ENCODE measurements at regions not wholly inside any gene's neighbourhood (a gene's known extent, or its start where the extent isn't known, plus 50 kb on each side); places are given as distances from the start of the nearest gene placed in this dataset.

- Histone ChIP-seq H3K27ac (no peak overlapping the region), H3K4me1 (no peaks in the 10 kb centered on the region), H3K27me3 (no peaks in the 10 kb centered on the region), H3K9me3 (peaks cover 0 to 8% (median 0%) of the 10 kb centered on the region in 3 donors), H3K36me3 (no peaks in the 10 kb centered on the region), H3K4me3 (no peak overlapping the region)
- 45 to 48% methylated on average over 3 of the region's 3 CpGs for WGBS, 2 donors (ENCODE audit: low coverage in 1 of 2)
- no peak for ATAC-seq
- TF ChIP-seq POLR2AphosphoS5 (IDR thresholded peaks at IDR 0.05), result no peak
- no peak for TF ChIP-seq CTCF (IDR thresholded peaks at IDR 0.05)
- no peak for TF ChIP-seq EP300 (IDR thresholded peaks at IDR 0.05)
- TF ChIP-seq POLR2A (IDR thresholded peaks at IDR 0.05), result no peak
Observed at GRCh38 chr11:109241988-109242536, 179.9 kb upstream of the C11orf87 start.

- H3K4me1 ChIP-seq, result no peaks in the 10 kb centered on the region
- no peak for ATAC-seq
- no peaks in the 10 kb centered on the region for H3K36me3 ChIP-seq
- TF ChIP-seq POLR2AphosphoS5 (IDR thresholded peaks at IDR 0.05) (no peak), CTCF (IDR thresholded peaks at IDR 0.05) (no peak), POLR2A (IDR thresholded peaks at IDR 0.05) (no peak), EP300 (IDR thresholded peaks at IDR 0.05) (no peak)
- H3K27ac ChIP-seq, result no peak overlapping the region
- 59 to 84% methylated on average over 5 of the region's 5 CpGs for WGBS, 2 donors (ENCODE audit: low coverage in 1 of 2)
- no peak overlapping the region for H3K4me3 ChIP-seq
- no peaks in the 10 kb centered on the region for H3K27me3 ChIP-seq
- no peaks in the 10 kb centered on the region for H3K9me3 ChIP-seq
Observed at GRCh38 chr11:109247071-109247470, 174.9 kb upstream of the C11orf87 start.

- no peak for TF ChIP-seq POLR2AphosphoS5 (IDR thresholded peaks at IDR 0.05)
- no peak for TF ChIP-seq CTCF (IDR thresholded peaks at IDR 0.05)
- TF ChIP-seq EP300 (IDR thresholded peaks at IDR 0.05), result no peak
- TF ChIP-seq POLR2A (IDR thresholded peaks at IDR 0.05), result no peak
- H3K9me3 ChIP-seq, result no peaks in the 10 kb centered on the region
- no peaks in the 10 kb centered on the region for H3K36me3 ChIP-seq
- H3K4me1 ChIP-seq, result no peaks in the 10 kb centered on the region
- H3K27me3 ChIP-seq, result no peaks in the 10 kb centered on the region
- 71 to 72% methylated on average over 3 of the region's 3 CpGs for WGBS, 2 donors (ENCODE audit: low coverage in 1 of 2)
- H3K4me3 ChIP-seq, result no peak overlapping the region
- H3K27ac ChIP-seq, result no peak overlapping the region
- ATAC-seq, result no peak
Observed at GRCh38 chr11:109249597-109249996, 172.4 kb upstream of the C11orf87 start.

- TF ChIP-seq POLR2A (IDR thresholded peaks at IDR 0.05), result no peak
- TF ChIP-seq EP300 (IDR thresholded peaks at IDR 0.05), result no peak
- no peak for TF ChIP-seq CTCF (IDR thresholded peaks at IDR 0.05)
- TF ChIP-seq POLR2AphosphoS5 (IDR thresholded peaks at IDR 0.05), result no peak
- 89 to 90% methylated on average over 5 of the region's 5 CpGs for WGBS, 2 donors (ENCODE audit: low coverage in 1 of 2)
- Histone ChIP-seq H3K9me3 (no peaks in the 10 kb centered on the region), H3K36me3 (no peaks in the 10 kb centered on the region), H3K27ac (no peak overlapping the region), H3K4me3 (no peak overlapping the region), H3K4me1 (no peaks in the 10 kb centered on the region), H3K27me3 (no peaks in the 10 kb centered on the region)
- no peak for ATAC-seq
Observed at GRCh38 chr11:109251230-109251629, 170.8 kb upstream of the C11orf87 start.

GRCh38 chr11:109264128-109264527 lies 157.9 kb upstream of the C11orf87 start:
- TF ChIP-seq EP300 (IDR thresholded peaks at IDR 0.05), result no peak
- no peaks in the 10 kb centered on the region for H3K36me3 ChIP-seq
- H3K4me1 ChIP-seq, result no peaks in the 10 kb centered on the region
- no peak overlapping the region for H3K4me3 ChIP-seq
- H3K27ac ChIP-seq, result no peak overlapping the region
- H3K9me3 ChIP-seq, result peaks cover 0 to 23% (median 0%) of the 10 kb centered on the region in 3 donors
- no peak for ATAC-seq
- no peaks in the 10 kb centered on the region for H3K27me3 ChIP-seq
- WGBS, 2 donors (ENCODE audit: low coverage in 1 of 2), result 56% methylated on average over 1 of the region's 1 CpG; no CpG with 5 or more reads in 1 of the 2 donors

All from gastroesophageal sphincter (tissue), 4 donors.